Left lung (tissue), 4 donors: ENCODE measurements at regions not wholly inside any gene's neighbourhood (a gene's known extent, or its start where the extent isn't known, plus 50 kb on each side); places are given as distances from the start of the nearest gene placed in this dataset.

ENCODE experiments used
- ATAC-seq: fragments of 200-7000 bp; cut with Tn5 transposase; one replicate; pipeline ENCODE4 v1.9.1; 2020; ENCODE audit warnings: moderate library complexity
- DNase-seq, 4 donors: peaks; one replicate each; pipeline ENCODE4 v3.0.0-alpha.2; 2013 to 2020
- H3K27ac ChIP-seq, 2 donors: fragments of 200-600 bp; sonication (generic) in 1 of 2; one replicate each; pipeline versions ENCODE4 v1.5.0 to v1.8.0; 2020 to 2021
- H3K27me3 ChIP-seq, 2 donors: fragments of 200-600 bp; sonication (generic) in 1 of 2; one replicate each; pipeline versions ENCODE4 v1.5.0 to v1.8.0; 2020 to 2021
- H3K36me3 ChIP-seq, 2 donors: fragments of 200-600 bp; sonication (generic) in 1 of 2; one replicate each; pipeline versions ENCODE4 v1.5.0 to v1.8.0; 2020 to 2021
- H3K4me1 ChIP-seq, 2 donors: fragments of 200-600 bp; one replicate each; pipeline ENCODE4 v1.8.0; 2021
- H3K4me3 ChIP-seq, 2 donors: fragments of 200-600 bp; sonication (generic) in 1 of 2; one replicate each; pipeline versions ENCODE4 v1.5.0 to v1.8.0; 2020 to 2021; ENCODE audit warnings: mild to moderate bottlenecking in 1 of 2
- H3K9me3 ChIP-seq, 2 donors: fragments of 200-600 bp; sonication (generic) in 1 of 2; one replicate each; pipeline versions ENCODE4 v1.5.0 to v1.8.0; 2020 to 2021
- intact Hi-C, 2 donors: fragments of 100-400 bp; cut with DNase I; formaldehyde crosslinking; loops; one replicate each; pipeline versions ENCODE4 v1.11.2 to v1.14.2; 2022
- TF ChIP-seq, protein P1 (sequence below), 2 donors: fragments of 200-600 bp; sonication (generic) in 1 of 2; IDR thresholded peaks; one replicate each; pipeline versions ENCODE4 v1.5.0 to v1.8.0; 2021; ENCODE audit warnings: antibody characterized with exemption in 2 of 2
- donor health status: DM: no; HTN: yes; CAD: no.
- donor health status: DM: no; HTN: no; CAD: no.

DNA sequence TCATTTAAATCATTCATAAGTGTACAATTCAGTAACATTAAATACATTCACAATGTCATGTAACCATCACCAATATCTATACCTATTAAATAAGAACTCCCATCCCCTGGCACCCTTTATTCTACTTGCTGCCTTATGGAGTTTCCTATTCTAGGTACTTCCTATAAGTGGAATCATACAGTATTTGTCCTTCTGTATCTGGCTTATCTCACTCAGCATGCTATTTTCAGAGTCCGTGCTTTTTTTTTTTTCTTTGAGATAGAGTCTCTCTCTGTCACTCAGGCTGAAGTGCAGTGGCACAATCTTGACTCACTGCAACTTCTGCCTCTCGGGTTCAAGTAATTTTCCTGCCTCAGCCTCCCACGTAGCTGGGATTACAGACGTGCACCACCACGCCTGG lies 67.9 kb upstream of the STOX2 start:
- no peaks in the 10 kb centered on the region for H3K27me3 ChIP-seq

DNA sequence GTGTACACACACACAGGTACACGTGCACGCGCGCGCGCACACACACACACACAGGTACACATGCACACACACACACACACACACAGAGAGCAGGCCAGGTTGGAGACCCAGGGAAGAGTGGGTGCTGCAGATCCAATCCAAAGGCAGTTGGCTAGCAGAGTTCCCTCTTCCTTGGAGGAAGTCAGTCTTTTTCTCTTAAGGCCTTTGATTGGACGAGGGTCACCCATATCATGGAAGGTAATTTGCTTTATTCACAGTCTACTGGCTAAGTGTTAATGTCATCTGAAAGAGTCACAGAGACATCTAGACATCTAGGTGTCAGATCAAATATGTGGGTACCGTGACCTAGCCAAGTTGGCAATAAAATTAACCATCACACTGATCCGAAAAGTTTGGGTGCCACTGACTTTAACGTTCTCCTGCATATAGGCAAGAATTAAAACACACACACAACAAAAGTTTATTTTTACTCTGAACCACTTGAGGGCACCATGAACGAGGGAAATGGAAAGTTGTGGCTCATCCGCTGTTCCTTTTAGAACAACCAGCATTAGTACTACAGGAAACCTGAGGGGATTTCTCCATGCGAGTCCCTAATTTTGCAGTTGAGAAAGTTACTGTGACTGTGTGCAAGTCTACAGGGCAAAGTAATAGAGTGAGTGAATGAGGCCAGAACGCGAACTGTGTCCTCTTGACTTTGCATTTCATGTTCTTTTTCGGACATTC lies 66.0 kb upstream of the STOX2 start:
- no peaks in the 10 kb centered on the region for H3K36me3 ChIP-seq
- H3K27ac ChIP-seq, result no peak overlapping the region
- intact Hi-C loops, result no loop called here
- no peak overlapping the region for H3K4me3 ChIP-seq
- TF ChIP-seq, protein P1, sequence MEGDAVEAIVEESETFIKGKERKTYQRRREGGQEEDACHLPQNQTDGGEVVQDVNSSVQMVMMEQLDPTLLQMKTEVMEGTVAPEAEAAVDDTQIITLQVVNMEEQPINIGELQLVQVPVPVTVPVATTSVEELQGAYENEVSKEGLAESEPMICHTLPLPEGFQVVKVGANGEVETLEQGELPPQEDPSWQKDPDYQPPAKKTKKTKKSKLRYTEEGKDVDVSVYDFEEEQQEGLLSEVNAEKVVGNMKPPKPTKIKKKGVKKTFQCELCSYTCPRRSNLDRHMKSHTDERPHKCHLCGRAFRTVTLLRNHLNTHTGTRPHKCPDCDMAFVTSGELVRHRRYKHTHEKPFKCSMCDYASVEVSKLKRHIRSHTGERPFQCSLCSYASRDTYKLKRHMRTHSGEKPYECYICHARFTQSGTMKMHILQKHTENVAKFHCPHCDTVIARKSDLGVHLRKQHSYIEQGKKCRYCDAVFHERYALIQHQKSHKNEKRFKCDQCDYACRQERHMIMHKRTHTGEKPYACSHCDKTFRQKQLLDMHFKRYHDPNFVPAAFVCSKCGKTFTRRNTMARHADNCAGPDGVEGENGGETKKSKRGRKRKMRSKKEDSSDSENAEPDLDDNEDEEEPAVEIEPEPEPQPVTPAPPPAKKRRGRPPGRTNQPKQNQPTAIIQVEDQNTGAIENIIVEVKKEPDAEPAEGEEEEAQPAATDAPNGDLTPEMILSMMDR (IDR thresholded peaks at IDR 0.05), result no peak
- ATAC-seq (peak; percentile 59), DNase-seq (peak in 1 of 4 donors; percentile 50)
- no peaks in the 10 kb centered on the region for H3K27me3 ChIP-seq
- H3K4me1 ChIP-seq, result peaks cover 0 to 8% of the 10 kb centered on the region in 2 donors
- no peaks in the 10 kb centered on the region for H3K9me3 ChIP-seq

More for the DNA sequence above, 67.9 kb upstream of the STOX2 start:
- H3K9me3 ChIP-seq, result no peaks in the 10 kb centered on the region
- no peaks in the 10 kb centered on the region for H3K36me3 ChIP-seq
- H3K4me3 ChIP-seq, result no peak overlapping the region
- TF ChIP-seq, protein P1 (IDR thresholded peaks at IDR 0.05), result no peak
- peaks cover 0 to 24% of the 10 kb centered on the region in 2 donors for H3K4me1 ChIP-seq
- intact Hi-C loops, result no loop called here
- DNase-seq, result no peak
- H3K27ac ChIP-seq, result no peak overlapping the region
- no peak for ATAC-seq

DNA sequence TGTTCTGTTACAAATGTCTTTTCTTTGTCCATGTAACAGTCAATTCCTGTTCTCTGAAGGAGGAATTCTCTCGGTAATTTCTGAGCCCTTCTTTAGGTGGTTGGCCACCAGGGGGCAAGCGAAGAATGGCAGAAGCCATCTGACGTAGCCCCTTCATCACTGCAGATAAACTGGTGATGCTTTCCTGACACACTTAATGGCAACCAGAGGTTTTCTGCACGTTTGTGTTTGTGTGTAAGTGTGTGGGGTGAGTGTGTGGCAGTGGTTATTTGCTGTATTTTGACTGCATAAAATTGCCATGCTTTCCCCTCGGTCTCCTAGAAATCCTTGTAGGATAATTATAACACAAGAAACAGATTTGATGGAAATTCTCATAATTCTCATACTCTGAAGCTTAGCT lies 64.8 kb upstream of the STOX2 start:
- Histone ChIP-seq H3K9me3 (no peaks in the 10 kb centered on the region), H3K27me3 (no peaks in the 10 kb centered on the region), H3K36me3 (no peaks in the 10 kb centered on the region), H3K27ac (no peak overlapping the region), H3K4me1 (peaks cover 0 to 3% of the 10 kb centered on the region in 2 donors), H3K4me3 (no peak overlapping the region)
- TF ChIP-seq, protein P1 (IDR thresholded peaks at IDR 0.05), result peak; percentile 65 to 73
- intact Hi-C loops, result loop anchor here in 1 of 2 donors (2.0 to 5.0 kb wide), 2 partner anchors 257 to 324 kb away; no protein-coding TSS in a partner anchor
- ATAC-seq, result peak; percentile 90
- peak in 3 of 4 donors; percentile 64 to 89 (median 79) for DNase-seq

- intact Hi-C loops, result loop anchor here in 1 of 2 donors (2.0 to 5.0 kb wide), 2 partner anchors 256 to 324 kb away; no protein-coding TSS in a partner anchor
- no peaks in the 10 kb centered on the region for H3K36me3 ChIP-seq
- TF ChIP-seq, protein P1 (IDR thresholded peaks at IDR 0.05), result no peak
- no peaks in the 10 kb centered on the region for H3K27me3 ChIP-seq
- no peak overlapping the region for H3K27ac ChIP-seq
- H3K4me3 ChIP-seq, result no peak overlapping the region
- no peaks in the 10 kb centered on the region for H3K9me3 ChIP-seq
- H3K4me1 ChIP-seq, result peaks cover 0 to 3% of the 10 kb centered on the region in 2 donors
- ATAC-seq, result no peak
- no peak for DNase-seq
These were observed 64.1 kb upstream of the STOX2 start for GRCh38 chr4:183841001-183841400.

GRCh38 chr4:183842129-183842528 lies 63.0 kb upstream of the STOX2 start:
- H3K4me1 ChIP-seq, result peaks cover 0 to 3% of the 10 kb centered on the region in 2 donors
- DNase-seq (no peak), ATAC-seq (no peak)
- H3K27me3 ChIP-seq, result no peaks in the 10 kb centered on the region
- intact Hi-C loops, result loop anchor here in 1 of 2 donors (5.0 kb wide), 1 partner anchor 255 kb away; no protein-coding TSS in a partner anchor
- no peak overlapping the region for H3K4me3 ChIP-seq
- no peaks in the 10 kb centered on the region for H3K36me3 ChIP-seq
- peaks cover 0 to 7% of the 10 kb centered on the region in 2 donors for H3K9me3 ChIP-seq
- H3K27ac ChIP-seq, result no peak overlapping the region
- TF ChIP-seq, protein P1 (IDR thresholded peaks at IDR 0.05), result no peak
